Endodermal cell (in vitro differentiated cells): ENCODE measurements at regions not wholly inside any gene's neighbourhood (a gene's known extent, or its start where the extent isn't known, plus 50 kb on each side); places are given as distances from the start of the nearest gene placed in this dataset.

Experiments
- DNase-seq: peaks from one replicate; pipeline ENCODE4 v3.0.0-alpha.2; 2017
- H3K27ac ChIP-seq: 2 replicates; pipeline ENCODE4 v1.5.1; 2013; ENCODE audit warnings: mild to moderate bottlenecking, low read depth, low read length, moderate library complexity
- H3K27me3 ChIP-seq: 2 replicates; pipeline ENCODE4 v1.6.1; 2013; ENCODE audit warnings: mild to moderate bottlenecking, low read length, moderate library complexity; ENCODE audit not compliant: insufficient read depth, control insufficient read depth, poor library complexity, severe bottlenecking
- H3K36me3 ChIP-seq: 2 replicates; pipeline ENCODE4 v1.7.0; 2013; ENCODE audit warnings: mild to moderate bottlenecking, low read length, moderate library complexity; ENCODE audit not compliant: control insufficient read depth, insufficient read depth
- H3K4me1 ChIP-seq: one replicate; pipeline ENCODE4 v1.7.0; 2013; ENCODE audit warnings: low read length; ENCODE audit not compliant: control insufficient read depth, insufficient read depth
- H3K4me3 ChIP-seq: 2 replicates; pipeline ENCODE4 v1.5.1; 2013; ENCODE audit warnings: mild to moderate bottlenecking, low read length, moderate library complexity
- H3K9ac ChIP-seq: 2 replicates; pipeline ENCODE4 v1.6.1; 2013; ENCODE audit warnings: mild to moderate bottlenecking, low read length, moderate library complexity; ENCODE audit not compliant: poor library complexity, severe bottlenecking; ENCODE audit errors: extremely low read depth
- H3K9me3 ChIP-seq: 2 replicates; pipeline ENCODE4 v1.6.1; 2013; ENCODE audit warnings: mild to moderate bottlenecking, low read length, moderate library complexity; ENCODE audit not compliant: control insufficient read depth
- H3K27ac Mint-ChIP-seq: 2 replicates; pipeline ENCODE4 v1.8.0; 2020; ENCODE audit warnings: mixed read lengths
- H3K27me3 Mint-ChIP-seq: 2 replicates; pipeline ENCODE4 v1.8.0; 2021; ENCODE audit warnings: mild to moderate bottlenecking, mixed read lengths; ENCODE audit not compliant: insufficient read depth
- H3K36me3 Mint-ChIP-seq: 2 replicates; pipeline ENCODE4 v1.8.0; 2020; ENCODE audit warnings: low read depth, mixed read lengths
- H3K4me1 Mint-ChIP-seq: 2 replicates; pipeline ENCODE4 v1.8.0; 2020; ENCODE audit warnings: mixed read lengths
- H3K4me3 Mint-ChIP-seq: 2 replicates; pipeline ENCODE4 v1.8.0; 2020; ENCODE audit warnings: mild to moderate bottlenecking, moderate library complexity, mixed read lengths
- H3K9me3 Mint-ChIP-seq: 2 replicates; pipeline ENCODE4 v1.8.0; 2020; ENCODE audit warnings: mild to moderate bottlenecking, mixed read lengths
- WGBS, 2 experiments: methylation state at CpG; one replicate each; pipeline versions ENCODE4 v1.1.5 to v1.1.7; 2013; ENCODE audit warnings: missing lambda C conversion rate in 2 of 2, mixed read lengths in 1 of 2; ENCODE audit not compliant: insufficient coverage in 1 of 2, insufficient read length in 1 of 2; 5-methylcytosine and 5-hydroxymethylcytosine counted together
- TF ChIP-seq, protein P1 (sequence below): fragments of 200-600 bp; sonication (generic); conservative IDR thresholded peaks from 2 replicates; pipeline ENCODE4 v1.5.0; 2021; ENCODE audit warnings: antibody characterized with exemption, mild to moderate bottlenecking

DNA sequence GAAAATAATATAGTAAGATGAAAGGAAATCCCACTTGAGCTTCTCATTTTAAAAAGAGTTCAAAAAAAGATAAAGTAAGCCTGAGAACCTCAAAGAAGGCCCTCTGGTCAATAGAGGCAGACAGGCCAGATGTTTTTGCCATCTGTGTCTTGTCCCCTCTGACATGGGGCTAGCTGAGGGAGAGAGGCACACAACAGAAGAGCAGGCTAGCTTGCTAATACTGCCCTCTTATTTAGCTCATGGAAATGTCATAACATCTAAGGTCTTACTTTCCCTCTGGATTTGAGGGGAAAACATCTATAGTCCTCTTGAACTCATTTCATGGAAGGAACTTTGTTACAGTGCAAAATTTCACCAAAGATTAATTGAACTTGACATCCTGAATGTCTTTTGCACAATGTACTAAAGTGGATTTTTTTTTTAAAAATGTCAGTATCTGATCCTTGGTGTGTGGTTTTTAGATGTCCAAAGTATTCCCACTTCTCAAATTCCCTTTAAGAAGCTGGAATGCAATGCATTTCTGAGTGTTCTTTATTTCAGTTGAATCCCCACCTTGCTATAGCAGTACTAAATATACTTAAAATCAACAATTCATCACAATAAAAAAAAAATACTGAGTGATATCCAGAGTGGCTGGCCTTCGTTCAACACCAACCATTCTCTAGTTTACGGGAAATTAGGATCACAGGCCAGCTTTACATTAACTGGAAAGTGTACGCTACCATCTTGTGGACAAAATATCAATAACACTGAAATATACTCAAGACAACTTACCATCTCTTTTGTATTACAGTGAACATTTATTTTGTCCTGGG is 176.7 kb downstream of the PAH start:
- WGBS, 2 experiments, result 81 to 87% methylated on average over 3 of the region's 3 CpGs

DNA sequence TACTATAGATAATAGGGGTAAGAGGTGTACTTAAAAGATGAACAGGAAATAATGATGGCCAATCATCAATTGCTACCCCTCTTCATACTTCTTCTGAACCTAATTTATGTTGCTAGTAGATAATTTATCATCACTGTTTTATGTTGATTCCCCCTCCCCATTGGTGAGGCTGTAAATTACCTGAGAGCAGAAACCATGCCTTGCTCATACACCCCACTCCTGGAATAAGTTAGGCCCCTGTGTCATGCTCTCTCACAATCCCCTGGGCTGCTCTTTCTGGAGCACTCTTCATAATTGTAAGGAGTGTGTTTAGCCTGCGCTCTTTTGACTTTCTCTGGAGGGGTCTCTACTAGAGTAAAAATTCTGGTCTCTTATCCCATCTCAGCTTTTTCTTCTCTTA is 180.7 kb downstream of the PAH start:
- H3K27ac ChIP-seq, result no peak overlapping the region
- no peaks in the 10 kb centered on the region for H3K36me3 ChIP-seq
- no peaks in the 10 kb centered on the region for H3K27me3 Mint-ChIP-seq
- H3K4me1 Mint-ChIP-seq, result no peaks in the 10 kb centered on the region
- no peaks in the 10 kb centered on the region for H3K9me3 Mint-ChIP-seq
- DNase-seq, result no peak
- no peaks in the 10 kb centered on the region for H3K9me3 ChIP-seq
- no peak overlapping the region for H3K9ac ChIP-seq
- WGBS, 2 experiments, result 100% methylated on average over 1 of the region's 1 CpG
- no peak overlapping the region for H3K27ac Mint-ChIP-seq
- H3K27me3 ChIP-seq, result no peaks in the 10 kb centered on the region
- H3K4me1 ChIP-seq, result no peaks in the 10 kb centered on the region
- no peaks in the 10 kb centered on the region for H3K36me3 Mint-ChIP-seq
- H3K4me3 Mint-ChIP-seq, result no peak overlapping the region
- no peak overlapping the region for H3K4me3 ChIP-seq
- TF ChIP-seq, protein P1, sequence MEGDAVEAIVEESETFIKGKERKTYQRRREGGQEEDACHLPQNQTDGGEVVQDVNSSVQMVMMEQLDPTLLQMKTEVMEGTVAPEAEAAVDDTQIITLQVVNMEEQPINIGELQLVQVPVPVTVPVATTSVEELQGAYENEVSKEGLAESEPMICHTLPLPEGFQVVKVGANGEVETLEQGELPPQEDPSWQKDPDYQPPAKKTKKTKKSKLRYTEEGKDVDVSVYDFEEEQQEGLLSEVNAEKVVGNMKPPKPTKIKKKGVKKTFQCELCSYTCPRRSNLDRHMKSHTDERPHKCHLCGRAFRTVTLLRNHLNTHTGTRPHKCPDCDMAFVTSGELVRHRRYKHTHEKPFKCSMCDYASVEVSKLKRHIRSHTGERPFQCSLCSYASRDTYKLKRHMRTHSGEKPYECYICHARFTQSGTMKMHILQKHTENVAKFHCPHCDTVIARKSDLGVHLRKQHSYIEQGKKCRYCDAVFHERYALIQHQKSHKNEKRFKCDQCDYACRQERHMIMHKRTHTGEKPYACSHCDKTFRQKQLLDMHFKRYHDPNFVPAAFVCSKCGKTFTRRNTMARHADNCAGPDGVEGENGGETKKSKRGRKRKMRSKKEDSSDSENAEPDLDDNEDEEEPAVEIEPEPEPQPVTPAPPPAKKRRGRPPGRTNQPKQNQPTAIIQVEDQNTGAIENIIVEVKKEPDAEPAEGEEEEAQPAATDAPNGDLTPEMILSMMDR, result no peak

More for the DNA sequence above, 176.7 kb downstream of the PAH start:
- Histone ChIP-seq H3K9me3 (no peaks in the 10 kb centered on the region), H3K4me1 (no peaks in the 10 kb centered on the region), H3K4me3 (no peak overlapping the region), H3K27ac (no peak overlapping the region), H3K27me3 (no peaks in the 10 kb centered on the region), H3K36me3 (no peaks in the 10 kb centered on the region), H3K9ac (no peak overlapping the region)
- no peaks in the 10 kb centered on the region for H3K36me3 Mint-ChIP-seq
- H3K4me1 Mint-ChIP-seq, result peaks cover 2% of the 10 kb centered on the region
- no peak overlapping the region for H3K27ac Mint-ChIP-seq
- TF ChIP-seq, protein P1, result peak; percentile 32
- no peaks in the 10 kb centered on the region for H3K27me3 Mint-ChIP-seq
- no peaks in the 10 kb centered on the region for H3K9me3 Mint-ChIP-seq
- H3K4me3 Mint-ChIP-seq, result no peak overlapping the region
- no peak for DNase-seq

DNA sequence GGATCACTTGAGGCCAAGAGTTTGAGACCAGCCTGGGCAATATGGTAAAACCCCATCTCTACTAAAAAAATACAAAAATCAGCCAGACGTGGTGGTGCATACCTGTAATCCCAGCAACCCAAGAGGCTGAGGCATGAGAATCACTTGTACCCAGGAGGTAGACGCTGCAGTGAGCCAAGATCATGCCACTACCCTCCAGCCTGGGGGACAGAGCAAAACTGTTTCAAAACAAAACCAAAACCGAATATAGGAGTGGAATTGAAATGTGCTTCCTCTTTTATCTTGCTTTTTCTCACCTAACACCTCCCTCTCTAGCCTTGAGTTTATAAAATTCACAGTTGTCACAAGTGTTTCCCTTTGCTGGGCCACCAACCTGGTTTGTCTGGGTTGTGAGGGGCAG is 181.9 kb downstream of the PAH start:
- no peak overlapping the region for H3K9ac ChIP-seq
- H3K9me3 ChIP-seq, result no peaks in the 10 kb centered on the region
- no peaks in the 10 kb centered on the region for H3K27me3 ChIP-seq
- no peak overlapping the region for H3K27ac ChIP-seq
- TF ChIP-seq, protein P1, result no peak
- no peaks in the 10 kb centered on the region for H3K27me3 Mint-ChIP-seq
- no peak for DNase-seq
- no peak overlapping the region for H3K4me3 ChIP-seq
- no peaks in the 10 kb centered on the region for H3K4me1 ChIP-seq
- H3K9me3 Mint-ChIP-seq, result no peaks in the 10 kb centered on the region
- H3K36me3 ChIP-seq, result no peaks in the 10 kb centered on the region
- no peaks in the 10 kb centered on the region for H3K36me3 Mint-ChIP-seq
- 77 to 100% methylated on average over 2 to 3 of the region's 3 CpGs for WGBS, 2 experiments
- H3K4me3 Mint-ChIP-seq, result no peak overlapping the region
- no peak overlapping the region for H3K27ac Mint-ChIP-seq
- no peaks in the 10 kb centered on the region for H3K4me1 Mint-ChIP-seq
